Astrocyte (in vitro differentiated cells and primary cell): ENCODE measurements at regions not wholly inside any gene's neighbourhood (a gene's known extent, or its start where the extent isn't known, plus 50 kb on each side); places are given as distances from the start of the nearest gene placed in this dataset.
A peak's percentile ranks its signal among the peaks of the same experiment; 100 is the strongest.

Experiments used
- DNase-seq: peaks from one replicate; pipeline ENCODE4 v3.0.0-alpha.2; 2010; ENCODE audit warnings: low read depth
- FAIRE-seq: peaks from 2 replicates; lab custom pipeline; 2011; peaks lifted over from hg19 to GRCh38; lab: Jason Lieb, UNC
- H2AFZ ChIP-seq: 2 replicates; pipeline ENCODE4 v1.6.0; 2012; ENCODE audit warnings: low read depth, low read length, inconsistent platforms
- H3K27ac ChIP-seq: 2 replicates; pipeline ENCODE4 v1.5.1; 2011; ENCODE audit warnings: low read depth, low read length, inconsistent platforms
- H3K27me3 ChIP-seq: 2 replicates; pipeline ENCODE4 v1.6.0; 2011; ENCODE audit warnings: low read length, inconsistent platforms; ENCODE audit not compliant: insufficient read depth
- H3K36me3 ChIP-seq: 2 replicates; pipeline ENCODE4 v1.5.1; 2011; ENCODE audit warnings: low read length, inconsistent platforms; ENCODE audit not compliant: insufficient read depth
- H3K4me1 ChIP-seq: 2 replicates; pipeline ENCODE4 v1.5.1; 2011; ENCODE audit warnings: low read length, inconsistent platforms; ENCODE audit not compliant: insufficient read depth
- H3K4me2 ChIP-seq: 2 replicates; pipeline ENCODE4 v1.6.0; 2012; ENCODE audit warnings: low read length, inconsistent platforms
- H3K4me3 ChIP-seq: 2 replicates; pipeline ENCODE4 v1.5.1; 2011; ENCODE audit warnings: low read depth, mild to moderate bottlenecking, low read length, inconsistent platforms; ENCODE audit not compliant: insufficient read depth
- H3K79me2 ChIP-seq: 2 replicates; pipeline ENCODE4 v1.6.0; 2012; ENCODE audit warnings: mild to moderate bottlenecking, low read length, inconsistent platforms; ENCODE audit not compliant: insufficient read depth
- H3K9ac ChIP-seq: 2 replicates; pipeline ENCODE4 v1.6.0; 2012; ENCODE audit warnings: mild to moderate bottlenecking, low read length, inconsistent platforms
- H3K9me3 ChIP-seq: 2 replicates; pipeline ENCODE4 v1.5.1; 2012; ENCODE audit warnings: low read depth, mild to moderate bottlenecking, low read length, inconsistent platforms; ENCODE audit not compliant: insufficient read depth
- H4K20me1 ChIP-seq: 2 replicates; pipeline ENCODE4 v1.6.0; 2012; ENCODE audit warnings: low read length, inconsistent platforms; ENCODE audit not compliant: insufficient read depth
- H3K27ac Mint-ChIP-seq: one replicate; pipeline ENCODE4 v1.8.0; 2021; ENCODE audit warnings: mild to moderate bottlenecking, mixed read lengths; ENCODE audit not compliant: unreplicated experiment
- H3K27me3 Mint-ChIP-seq: one replicate; pipeline ENCODE4 v1.8.0; 2021; ENCODE audit warnings: low read depth, mixed read lengths; ENCODE audit not compliant: unreplicated experiment
- H3K36me3 Mint-ChIP-seq: one replicate; pipeline ENCODE4 v1.8.0; 2021; ENCODE audit warnings: low read depth, mixed read lengths; ENCODE audit not compliant: unreplicated experiment
- H3K4me1 Mint-ChIP-seq: one replicate; pipeline ENCODE4 v1.8.0; 2021; ENCODE audit warnings: low read depth, mixed read lengths; ENCODE audit not compliant: unreplicated experiment
- H3K4me3 Mint-ChIP-seq: one replicate; pipeline ENCODE4 v1.8.0; 2021; ENCODE audit warnings: mild to moderate bottlenecking, moderate library complexity, mixed read lengths; ENCODE audit not compliant: unreplicated experiment
- H3K9me3 Mint-ChIP-seq: one replicate; pipeline ENCODE4 v1.8.0; 2021; ENCODE audit warnings: mild to moderate bottlenecking, mixed read lengths; ENCODE audit not compliant: unreplicated experiment
- EZH2 ChIP-seq: IDR thresholded peaks from 2 replicates; pipeline ENCODE4 v1.6.1; 2012; ENCODE audit warnings: mild to moderate bottlenecking, low read length, inconsistent platforms; ENCODE audit not compliant: insufficient read depth
- TF ChIP-seq, protein P1 (sequence below): IDR thresholded peaks from 2 replicates; pipeline ENCODE4 v1.5.1; 2011; ENCODE audit warnings: low read depth, mild to moderate bottlenecking, inconsistent platforms, low read length, moderate library complexity; ENCODE audit not compliant: insufficient read depth

DNA sequence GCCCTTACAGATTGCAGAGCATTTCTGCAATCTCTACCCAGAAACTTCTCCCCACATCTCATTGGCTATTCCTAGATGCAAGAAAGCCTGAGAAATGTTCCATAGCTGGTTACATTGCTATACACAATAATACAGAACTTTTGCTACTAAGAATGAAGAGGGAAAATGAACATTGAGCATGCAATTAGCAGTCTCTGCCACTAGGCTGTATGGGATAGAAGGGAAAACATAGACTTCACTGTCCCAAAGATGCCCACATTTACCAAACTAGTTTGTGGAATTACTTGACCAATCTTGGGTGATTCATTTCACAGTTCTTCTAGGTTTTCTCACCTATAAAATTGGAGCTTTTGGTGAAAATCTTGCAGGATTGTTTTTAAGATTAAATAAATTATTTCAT lies 265.7 kb upstream of the NT5C1B start:
- no peak overlapping the region for H3K4me3 ChIP-seq
- no peak overlapping the region for H2AFZ ChIP-seq
- H3K9ac ChIP-seq, result no peak overlapping the region
- H3K79me2 ChIP-seq, result no peaks in the 10 kb centered on the region
- Mint-ChIP-seq H3K4me3 (no peak overlapping the region), H3K27me3 (no peaks in the 10 kb centered on the region), H3K4me1 (no peaks in the 10 kb centered on the region), H3K27ac (no peak overlapping the region), H3K9me3 (no peaks in the 10 kb centered on the region), H3K36me3 (no peaks in the 10 kb centered on the region)
- no peak overlapping the region for H3K27ac ChIP-seq
- TF ChIP-seq, protein P1, sequence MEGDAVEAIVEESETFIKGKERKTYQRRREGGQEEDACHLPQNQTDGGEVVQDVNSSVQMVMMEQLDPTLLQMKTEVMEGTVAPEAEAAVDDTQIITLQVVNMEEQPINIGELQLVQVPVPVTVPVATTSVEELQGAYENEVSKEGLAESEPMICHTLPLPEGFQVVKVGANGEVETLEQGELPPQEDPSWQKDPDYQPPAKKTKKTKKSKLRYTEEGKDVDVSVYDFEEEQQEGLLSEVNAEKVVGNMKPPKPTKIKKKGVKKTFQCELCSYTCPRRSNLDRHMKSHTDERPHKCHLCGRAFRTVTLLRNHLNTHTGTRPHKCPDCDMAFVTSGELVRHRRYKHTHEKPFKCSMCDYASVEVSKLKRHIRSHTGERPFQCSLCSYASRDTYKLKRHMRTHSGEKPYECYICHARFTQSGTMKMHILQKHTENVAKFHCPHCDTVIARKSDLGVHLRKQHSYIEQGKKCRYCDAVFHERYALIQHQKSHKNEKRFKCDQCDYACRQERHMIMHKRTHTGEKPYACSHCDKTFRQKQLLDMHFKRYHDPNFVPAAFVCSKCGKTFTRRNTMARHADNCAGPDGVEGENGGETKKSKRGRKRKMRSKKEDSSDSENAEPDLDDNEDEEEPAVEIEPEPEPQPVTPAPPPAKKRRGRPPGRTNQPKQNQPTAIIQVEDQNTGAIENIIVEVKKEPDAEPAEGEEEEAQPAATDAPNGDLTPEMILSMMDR, result peak; percentile 50
- no peak for TF ChIP-seq EZH2
- H4K20me1 ChIP-seq, result no peaks in the 10 kb centered on the region
- FAIRE-seq, result no peak
- DNase-seq, result no peak
- no peaks in the 10 kb centered on the region for H3K27me3 ChIP-seq
- H3K4me2 ChIP-seq, result no peak overlapping the region
- no peaks in the 10 kb centered on the region for H3K4me1 ChIP-seq
- no peaks in the 10 kb centered on the region for H3K9me3 ChIP-seq
- H3K36me3 ChIP-seq, result no peaks in the 10 kb centered on the region

DNA sequence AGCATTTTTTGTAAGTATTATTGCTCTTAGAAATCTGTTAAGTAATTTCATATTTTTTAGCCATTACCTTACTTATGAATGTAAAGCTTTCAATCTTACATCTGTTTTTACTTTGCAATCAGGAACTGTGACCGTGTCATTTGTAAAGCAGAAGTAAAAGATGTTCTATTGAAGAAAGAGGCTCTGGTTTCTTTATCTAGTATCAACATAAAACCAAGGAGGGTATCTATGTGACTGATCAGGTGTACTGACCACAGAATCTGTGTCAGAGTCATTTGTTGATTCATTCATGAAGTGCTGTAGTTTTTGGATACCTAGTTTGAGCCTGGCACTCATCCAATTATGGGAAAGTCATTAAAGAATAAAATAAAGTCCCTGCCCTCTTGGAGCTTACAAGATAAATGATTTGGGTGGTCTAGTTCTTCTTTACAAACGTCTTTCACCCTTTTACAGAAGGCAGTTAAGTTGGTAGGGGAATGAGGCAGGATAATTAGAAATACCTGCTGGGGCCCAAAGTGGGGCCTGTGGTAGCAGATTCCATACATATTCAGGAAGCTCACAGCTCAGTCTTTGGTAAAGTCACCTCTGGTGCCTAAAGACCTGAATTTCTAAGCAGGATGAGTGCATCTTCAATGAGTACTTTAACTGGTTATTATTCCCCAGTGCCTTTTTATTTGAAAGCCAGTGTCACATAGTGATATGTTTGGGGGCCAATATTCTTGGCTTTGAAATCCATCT lies 260.6 kb upstream of the NT5C1B start:
- Histone ChIP-seq H3K27me3 (no peaks in the 10 kb centered on the region), H4K20me1 (no peaks in the 10 kb centered on the region), H3K4me3 (no peak overlapping the region), H3K79me2 (no peaks in the 10 kb centered on the region), H3K36me3 (no peaks in the 10 kb centered on the region), H3K4me1 (no peaks in the 10 kb centered on the region), H2AFZ (no peak overlapping the region), H3K9me3 (no peaks in the 10 kb centered on the region), H3K27ac (no peak overlapping the region), H3K4me2 (no peak overlapping the region), H3K9ac (no peak overlapping the region)
- Mint-ChIP-seq H3K36me3 (no peaks in the 10 kb centered on the region), H3K27me3 (peaks cover 5% of the 10 kb centered on the region), H3K27ac (no peak overlapping the region), H3K4me3 (no peak overlapping the region), H3K9me3 (no peaks in the 10 kb centered on the region), H3K4me1 (peaks cover 2% of the 10 kb centered on the region)
- TF ChIP-seq, protein P1, result no peak
- TF ChIP-seq EZH2, result no peak
- no peak for FAIRE-seq
- no peak for DNase-seq

DNA sequence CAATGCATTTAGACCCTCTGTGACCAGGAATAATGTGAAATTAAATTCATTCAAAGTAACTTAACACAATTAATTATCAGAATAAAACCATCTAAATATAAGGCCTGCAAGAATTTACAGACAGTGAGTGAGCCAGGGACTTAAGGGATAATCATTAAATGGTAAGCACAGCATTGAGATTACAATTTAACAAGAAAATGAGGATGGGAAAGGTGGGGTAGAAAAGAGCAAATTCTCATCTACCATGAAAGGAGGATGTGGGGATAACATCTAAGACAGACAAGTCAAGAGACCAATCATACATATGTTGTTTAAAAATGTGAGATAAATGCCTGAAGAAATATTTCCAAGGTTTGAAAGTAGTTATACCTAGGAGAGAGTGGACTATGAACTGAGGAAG lies 259.3 kb upstream of the NT5C1B start:
- Histone ChIP-seq H3K9me3 (no peaks in the 10 kb centered on the region), H3K4me1 (no peaks in the 10 kb centered on the region), H3K27ac (no peak overlapping the region), H3K4me3 (no peak overlapping the region), H3K27me3 (no peaks in the 10 kb centered on the region), H4K20me1 (no peaks in the 10 kb centered on the region), H3K4me2 (no peak overlapping the region), H3K36me3 (no peaks in the 10 kb centered on the region), H3K9ac (no peak overlapping the region), H2AFZ (no peak overlapping the region), H3K79me2 (no peaks in the 10 kb centered on the region)
- DNase-seq (no peak), FAIRE-seq (no peak)
- Mint-ChIP-seq H3K27me3 (peaks cover 10% of the 10 kb centered on the region), H3K36me3 (no peaks in the 10 kb centered on the region), H3K4me3 (no peak overlapping the region), H3K27ac (no peak overlapping the region), H3K4me1 (peaks cover 2% of the 10 kb centered on the region), H3K9me3 (no peaks in the 10 kb centered on the region)
- TF ChIP-seq EZH2, result no peak
- TF ChIP-seq, protein P1, result no peak
